GM12878 (cell line): ENCODE measurements at regions not wholly inside any gene's neighbourhood (a gene's known extent, or its start where the extent isn't known, plus 50 kb on each side); places are given as distances from the start of the nearest gene placed in this dataset.

ENCODE experiments used
- ATAC-seq: fragments of 200-7000 bp; cut with Tn5 transposase; 3 replicates; pipeline ENCODE4 v1.9.1; 2020; ENCODE audit warnings: mild to moderate bottlenecking, moderate library complexity
- BruUV-seq: library from RNA; stranded (reverse); fragments of 400-500 nt; replicated peaks from 2 replicates; lab custom pipeline; 2021; lab: Mats Ljungman, UMichigan
- CTCF ChIA-PET: fragments of 300-600 bp; sonication (Branson Sonifier 250); formaldehyde crosslinking; extraction: SDS; loops from one replicate; lab custom pipeline; 2021; ENCODE audit warnings: inconsistent platforms; lab: Yijun Ruan, JAX
- POLR2A ChIA-PET: fragments of 350-600 bp; formaldehyde crosslinking; extraction: SDS; loops from one replicate; lab custom pipeline; 2021; ENCODE audit warnings: inconsistent platforms; lab: Charles Lee
- RAD21 ChIA-PET: fragments of 300-600 bp; sonication (Branson Sonifier 250); formaldehyde crosslinking; loops from one replicate; lab custom pipeline; 2023; ENCODE audit warnings: antibody characterized with exemption; ENCODE audit not compliant: unreplicated experiment; lab: Charles Lee
- SMC1A ChIA-PET: fragments of 300-600 bp; sonication (Branson Sonifier 250); formaldehyde crosslinking; loops from one replicate; lab custom pipeline; 2023; ENCODE audit not compliant: unreplicated experiment, uncharacterized antibody; lab: Charles Lee
- DNase-seq: peaks from one replicate; pipeline ENCODE4 v3.0.0-alpha.2; 2011; ENCODE audit warnings: low read depth, low spot score
- FAIRE-seq: peaks from 3 replicates; lab custom pipeline; 2011; peaks lifted over from hg19 to GRCh38; lab: Jason Lieb, UNC
- H2AFZ ChIP-seq: 2 replicates; pipeline ENCODE4 v1.6.0; 2011; ENCODE audit warnings: low read depth, low read length, control low read depth; ENCODE audit not compliant: control insufficient read depth
- H3K27ac ChIP-seq: 2 replicates; pipeline ENCODE4 v1.5.1; 2011; ENCODE audit warnings: control low read depth; ENCODE audit not compliant: control insufficient read depth, insufficient read depth
- H3K27me3 ChIP-seq, 2 experiments: replicated peaks in 1 of 2; 2 replicates each; pipeline versions ENCODE4 v1.6.0 to v1.6.1; 2011; ENCODE audit warnings: low read length in 1 of 2; ENCODE audit not compliant: control insufficient read depth in 2 of 2, insufficient read depth in 2 of 2
- H3K36me3 ChIP-seq, 2 experiments: 2 replicates each; pipeline ENCODE4 v1.5.1; 2011; ENCODE audit warnings: low read length in 1 of 2; ENCODE audit not compliant: control insufficient read depth in 2 of 2, insufficient read depth in 2 of 2
- H3K4me1 ChIP-seq: 2 replicates; pipeline ENCODE4 v1.6.1; 2011; ENCODE audit warnings: mild to moderate bottlenecking, low read length, moderate library complexity, mixed read lengths; ENCODE audit not compliant: control insufficient read depth, insufficient read depth
- H3K4me2 ChIP-seq: 2 replicates; pipeline ENCODE4 v1.6.0; 2011; ENCODE audit warnings: control low read depth; ENCODE audit not compliant: control insufficient read depth, insufficient read depth
- H3K4me3 ChIP-seq: fragments of 200-600 bp; sonication (generic); 2 replicates; pipeline ENCODE4 v1.5.1; 2016
- H3K79me2 ChIP-seq: 2 replicates; pipeline ENCODE4 v1.6.0; 2011; ENCODE audit warnings: low read length; ENCODE audit not compliant: control insufficient read depth, insufficient read depth
- H3K9ac ChIP-seq: 2 replicates; pipeline ENCODE4 v1.8.0; 2011; ENCODE audit warnings: low read length, control low read depth, mixed read lengths; ENCODE audit not compliant: control insufficient read depth, insufficient read depth
- H3K9me3 ChIP-seq: replicated peaks from 3 replicates; pipeline ENCODE4 v1.5.1; 2011; ENCODE audit warnings: mild to moderate bottlenecking, low read length; ENCODE audit not compliant: control insufficient read depth, insufficient read depth
- H4K20me1 ChIP-seq: 2 replicates; pipeline ENCODE4 v1.6.0; 2011; ENCODE audit not compliant: control insufficient read depth, insufficient read depth
- BHLHE40 ChIP-seq, 2 experiments: fragments of 450-650 bp in 1 of 2; IDR thresholded peaks; 2 replicates each; pipeline ENCODE4 v1.6.1; 2011 to 2017; ENCODE audit warnings: low read depth in 2 of 2, borderline replicate concordance in 1 of 2, improper control_type of control experiment in 1 of 2, low read length in 1 of 2, mild to moderate bottlenecking in 1 of 2
- ETV6 ChIP-seq, 2 experiments: fragments of 450-650 bp in 1 of 2; IDR thresholded peaks in 1 of 2; conservative IDR thresholded peaks in 1 of 2; 2 replicates each; pipeline ENCODE4 v1.6.1; 2014; ENCODE audit warnings: antibody characterized with exemption in 1 of 2, borderline replicate concordance in 1 of 2, low read depth in 1 of 2, mild to moderate bottlenecking in 1 of 2, moderate library complexity in 1 of 2
- FOXK2 ChIP-seq: fragments of 450-650 bp; IDR thresholded peaks from 2 replicates; pipeline ENCODE4 v1.6.1; 2017; ENCODE audit warnings: mild to moderate bottlenecking, moderate library complexity
- HDAC6 ChIP-seq: fragments of 200-600 bp; sonication (generic); IDR thresholded peaks from one replicate; pipeline ENCODE4 v1.8.0; 2017; ENCODE audit warnings: antibody characterized with exemption; ENCODE audit not compliant: unreplicated experiment
- JUND ChIP-seq: IDR thresholded peaks from 2 replicates; pipeline ENCODE4 v1.6.1; 2012; ENCODE audit warnings: low read depth, mild to moderate bottlenecking, low read length, improper control_type of control experiment, moderate library complexity
- LARP7 ChIP-seq: fragments of 450-650 bp; IDR thresholded peaks from 2 replicates; pipeline ENCODE4 v1.6.1; 2017; ENCODE audit warnings: mild to moderate bottlenecking
- NFIC ChIP-seq: IDR thresholded peaks from 2 replicates; pipeline ENCODE4 v1.6.1; 2012; ENCODE audit warnings: low read depth, mild to moderate bottlenecking, inconsistent platforms, low read length, moderate library complexity
- PAX8 ChIP-seq: fragments of 450-650 bp; IDR thresholded peaks from 2 replicates; pipeline ENCODE4 v1.6.1; 2017; ENCODE audit warnings: mild to moderate bottlenecking, moderate library complexity
- PKNOX1 ChIP-seq: fragments of 450-650 bp; IDR thresholded peaks from 2 replicates; pipeline ENCODE4 v1.6.1; 2016; ENCODE audit warnings: mild to moderate bottlenecking
- SIN3A ChIP-seq: IDR thresholded peaks from 2 replicates; pipeline ENCODE4 v1.6.1; 2012; ENCODE audit warnings: low read depth, low read length, improper control_type of control experiment
- SMAD5 ChIP-seq: IDR thresholded peaks from 2 replicates; pipeline ENCODE4 v1.6.1; 2016; ENCODE audit warnings: antibody characterized with exemption, low read depth
- SPI1 ChIP-seq: IDR thresholded peaks from 2 replicates; pipeline ENCODE4 v1.6.1; 2011; ENCODE audit warnings: low read depth, mild to moderate bottlenecking, low read length, moderate library complexity, borderline replicate concordance; ENCODE audit not compliant: insufficient read depth
- SREBF1 ChIP-seq: IDR thresholded peaks from 2 replicates; pipeline ENCODE4 v1.6.1; 2012; ENCODE audit warnings: mild to moderate bottlenecking, low read length
- TCF7 ChIP-seq: IDR thresholded peaks from 2 replicates; pipeline ENCODE4 v1.6.1; 2014; ENCODE audit warnings: antibody characterized with exemption, borderline replicate concordance
- WGBS: methylation state at CpG from one replicate; pipeline ENCODE4 v1.1.6; 2016; ENCODE audit warnings: low lambda C conversion rate; ENCODE audit not compliant: insufficient replicate concordance, insufficient coverage; ENCODE audit errors: missing lambda C conversion rate; 5-methylcytosine and 5-hydroxymethylcytosine counted together
- in situ Hi-C: fragments of 300-500 bp; cut with MboI; formaldehyde crosslinking; loops from 9 replicates; pipeline ENCODE4 v1.14.3; 2018; ENCODE audit warnings: mixed read lengths
- intact Hi-C: fragments of 100-400 bp; cut with micrococcal nuclease; formaldehyde crosslinking; loops from one replicate; pipeline ENCODE4 v1.14.2; 2022; ENCODE audit not compliant: unreplicated experiment
- TF ChIP-seq, protein P1 (sequence below): IDR thresholded peaks from 2 replicates; pipeline ENCODE4 v1.6.1; 2011; ENCODE audit warnings: borderline replicate concordance, low read depth, mild to moderate bottlenecking, moderate library complexity, low read length; ENCODE audit not compliant: insufficient read depth, poor library complexity, severe bottlenecking
- TF ChIP-seq, protein P2 (sequence below): fragments of 450-650 bp; formaldehyde crosslinking; IDR thresholded peaks from 2 replicates; pipeline ENCODE4 v1.4.0; 2022; ENCODE audit warnings: mild to moderate bottlenecking, moderate library complexity

DNA sequence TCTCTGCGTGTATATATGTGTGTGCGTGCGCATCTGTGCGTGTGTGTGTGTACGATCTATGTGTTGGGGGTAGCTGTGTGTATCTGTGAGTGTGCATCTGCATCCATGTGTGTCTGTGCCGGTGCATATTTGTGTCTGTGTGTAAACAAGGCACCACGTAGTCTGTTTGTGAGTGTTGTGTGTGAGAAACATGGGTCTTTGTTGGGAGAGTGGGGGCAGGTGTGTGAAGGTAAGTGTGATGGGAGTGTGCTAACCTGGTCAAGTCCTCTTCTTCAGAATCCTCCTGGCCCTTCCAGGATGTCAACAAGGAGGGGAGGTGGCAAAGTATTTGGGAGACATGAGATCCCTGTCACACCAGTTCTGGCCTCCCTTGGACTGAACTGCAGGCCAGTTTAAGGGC lies 87.2 kb downstream of the HIF1AN start:
- Histone ChIP-seq H3K4me3 (no peak overlapping the region), H3K4me2 (no peak overlapping the region)

More for the DNA sequence above, 87.2 kb downstream of the HIF1AN start:
- FAIRE-seq (no peak), ATAC-seq (no peak), DNase-seq (no peak)
- 56% methylated on average over 7 of the region's 7 CpGs for WGBS
- in situ Hi-C loops (no loop called here), intact Hi-C loops (no loop called here)
- H3K4me1 ChIP-seq, result no peaks in the 10 kb centered on the region
- H3K79me2 ChIP-seq, result no peaks in the 10 kb centered on the region
- H3K27me3 ChIP-seq, result peaks cover 0 to 8% of the 10 kb centered on the region in 2 experiments; a peak in 3 of 4 replicates
- TF ChIP-seq HDAC6 (no peak), SIN3A (no peak), NFIC (no peak), TCF7 (no peak), SREBF1 (no peak), FOXK2 (no peak), PKNOX1 (no peak), PAX8 (no peak), LARP7 (no peak), BHLHE40 (IDR thresholded peaks at IDR 0.05; ENCODE audit: borderline replicate concordance in 1 of 2, low read depth in 2 of 2, low read length in 1 of 2) (no peak), SPI1 (no peak), SMAD5 (no peak), JUND (no peak), ETV6 (conservative IDR thresholded peaks at IDR 0.05 in 1 of 2, IDR thresholded peaks at IDR 0.05 in 1 of 2; ENCODE audit: borderline replicate concordance in 1 of 2, low read depth in 1 of 2) (no peak)
- TF ChIP-seq, protein P1, sequence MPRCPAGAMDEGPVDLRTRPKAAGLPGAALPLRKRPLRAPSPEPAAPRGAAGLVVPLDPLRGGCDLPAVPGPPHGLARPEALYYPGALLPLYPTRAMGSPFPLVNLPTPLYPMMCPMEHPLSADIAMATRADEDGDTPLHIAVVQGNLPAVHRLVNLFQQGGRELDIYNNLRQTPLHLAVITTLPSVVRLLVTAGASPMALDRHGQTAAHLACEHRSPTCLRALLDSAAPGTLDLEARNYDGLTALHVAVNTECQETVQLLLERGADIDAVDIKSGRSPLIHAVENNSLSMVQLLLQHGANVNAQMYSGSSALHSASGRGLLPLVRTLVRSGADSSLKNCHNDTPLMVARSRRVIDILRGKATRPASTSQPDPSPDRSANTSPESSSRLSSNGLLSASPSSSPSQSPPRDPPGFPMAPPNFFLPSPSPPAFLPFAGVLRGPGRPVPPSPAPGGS, result no peak
- TF ChIP-seq, protein P2, sequence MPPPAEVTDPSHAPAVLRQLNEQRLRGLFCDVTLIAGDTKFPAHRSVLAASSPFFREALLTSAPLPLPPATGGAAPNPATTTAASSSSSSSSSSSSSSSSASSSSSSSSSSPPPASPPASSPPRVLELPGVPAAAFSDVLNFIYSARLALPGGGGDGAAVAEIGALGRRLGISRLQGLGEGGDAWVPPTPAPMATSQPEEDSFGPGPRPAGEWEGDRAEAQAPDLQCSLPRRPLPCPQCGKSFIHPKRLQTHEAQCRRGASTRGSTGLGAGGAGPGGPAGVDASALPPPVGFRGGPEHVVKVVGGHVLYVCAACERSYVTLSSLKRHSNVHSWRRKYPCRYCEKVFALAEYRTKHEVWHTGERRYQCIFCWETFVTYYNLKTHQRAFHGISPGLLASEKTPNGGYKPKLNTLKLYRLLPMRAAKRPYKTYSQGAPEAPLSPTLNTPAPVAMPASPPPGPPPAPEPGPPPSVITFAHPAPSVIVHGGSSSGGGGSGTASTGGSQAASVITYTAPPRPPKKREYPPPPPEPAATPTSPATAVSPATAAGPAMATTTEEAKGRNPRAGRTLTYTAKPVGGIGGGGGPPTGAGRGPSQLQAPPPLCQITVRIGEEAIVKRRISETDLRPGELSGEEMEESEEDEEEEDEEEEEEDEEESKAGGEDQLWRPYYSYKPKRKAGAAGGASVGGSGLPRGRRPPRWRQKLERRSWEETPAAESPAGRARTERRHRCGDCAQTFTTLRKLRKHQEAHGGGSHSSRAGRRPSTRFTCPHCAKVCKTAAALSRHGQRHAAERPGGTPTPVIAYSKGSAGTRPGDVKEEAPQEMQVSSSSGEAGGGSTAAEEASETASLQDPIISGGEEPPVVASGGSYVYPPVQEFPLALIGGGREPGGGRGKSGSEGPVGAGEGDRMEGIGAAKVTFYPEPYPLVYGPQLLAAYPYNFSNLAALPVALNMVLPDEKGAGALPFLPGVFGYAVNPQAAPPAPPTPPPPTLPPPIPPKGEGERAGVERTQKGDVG (CRISPR knock-in tag), result no peak
- no TSS peak for BruUV-seq
- no peaks in the 10 kb centered on the region for H4K20me1 ChIP-seq
- no peak overlapping the region for H2AFZ ChIP-seq
- H3K27ac ChIP-seq, result no peak overlapping the region
- RAD21 ChIA-PET, result no interaction called here
- H3K9ac ChIP-seq, result no peak overlapping the region
- SMC1A ChIA-PET, result no interaction called here
- no peaks in the 10 kb centered on the region for H3K9me3 ChIP-seq
- POLR2A ChIA-PET, result no interaction called here
- no peaks in the 10 kb centered on the region for H3K36me3 ChIP-seq
- CTCF ChIA-PET, result no interaction called here
